HepG2 (cell line): ENCODE measurements at regions not wholly inside any gene's neighbourhood (a gene's known extent, or its start where the extent isn't known, plus 50 kb on each side); places are given as distances from the start of the nearest gene placed in this dataset.

Experiments
- CREB1 ChIP-seq, 2 experiments: fragments of 450-650 bp in 1 of 2; IDR thresholded peaks; 2 replicates each; pipeline ENCODE4 v1.6.1; 2016 to 2017; ENCODE audit warnings: control low read depth in 1 of 2, mild to moderate bottlenecking in 1 of 2, missing compliant biosample characterization in 1 of 2, missing genetic modification characterization in 1 of 2
- ELF1 ChIP-seq: sonication (generic); formaldehyde crosslinking; IDR thresholded peaks from 2 replicates; pipeline ENCODE4 v1.4.0; 2020; ENCODE audit warnings: missing genetic modification reagents
- ERF ChIP-seq: IDR thresholded peaks from 2 replicates; pipeline ENCODE4 v1.6.1; 2018; ENCODE audit warnings: missing biosample characterization, missing genetic modification reagents
- GATAD2A ChIP-seq: IDR thresholded peaks from 2 replicates; pipeline ENCODE4 v1.6.1; 2016
- HOMEZ ChIP-seq: IDR thresholded peaks from 2 replicates; pipeline ENCODE4 v1.6.1; 2016; ENCODE audit warnings: low read depth
- KDM4B ChIP-seq: sonication (generic); formaldehyde crosslinking; IDR thresholded peaks from 2 replicates; pipeline ENCODE4 v1.4.0; 2020; ENCODE audit warnings: missing genetic modification reagents
- MED1 ChIP-seq: sonication (generic); formaldehyde crosslinking; IDR thresholded peaks from 2 replicates; pipeline ENCODE4 v1.4.0; 2020; ENCODE audit warnings: missing genetic modification reagents
- PBX2 ChIP-seq: IDR thresholded peaks from 2 replicates; pipeline ENCODE4 v1.6.1; 2016; ENCODE audit warnings: control low read depth
- PRDM10 ChIP-seq: sonication (generic); formaldehyde crosslinking; IDR thresholded peaks from 2 replicates; pipeline ENCODE4 v1.4.0; 2020; ENCODE audit warnings: low read depth, missing genetic modification reagents
- PRDM15 ChIP-seq: sonication (generic); formaldehyde crosslinking; IDR thresholded peaks from 2 replicates; pipeline ENCODE4 v1.4.0; 2020; ENCODE audit warnings: missing genetic modification reagents
- RCOR2 ChIP-seq: IDR thresholded peaks from 2 replicates; pipeline ENCODE4 v1.6.1; 2016; ENCODE audit warnings: missing biosample characterization, missing genetic modification reagents
- SAP130 ChIP-seq: IDR thresholded peaks from 2 replicates; pipeline ENCODE4 v1.6.1; 2016; ENCODE audit warnings: low read depth
- SCMH1 ChIP-seq: sonication (generic); formaldehyde crosslinking; IDR thresholded peaks from 2 replicates; pipeline ENCODE4 v1.9.0; 2021; ENCODE audit warnings: missing genetic modification reagents, mild to moderate bottlenecking, borderline replicate concordance
- SRSF9 ChIP-seq: fragments of 200-400 bp; formaldehyde crosslinking; IDR thresholded peaks from 2 replicates; pipeline ENCODE4 v1.6.1; 2018; ENCODE audit warnings: borderline replicate concordance, mild to moderate bottlenecking, low read depth, low read length; ENCODE audit not compliant: insufficient read depth, poor library complexity, severe bottlenecking
- ZFP36L1 ChIP-seq: sonication (generic); formaldehyde crosslinking; IDR thresholded peaks from 2 replicates; pipeline ENCODE4 v1.8.0; 2022; ENCODE audit warnings: mild to moderate bottlenecking, missing genetic modification reagents, moderate library complexity
- TF ChIP-seq, protein P1 (sequence below): sonication (generic); formaldehyde crosslinking; IDR thresholded peaks from 2 replicates; pipeline ENCODE4 v1.4.0; 2020; ENCODE audit warnings: missing genetic modification reagents, borderline replicate concordance

GRCh38 chr3:30342318-30343060, 263.9 kb upstream of the TGFBR2 start (continued):
- TF ChIP-seq, protein P1, sequence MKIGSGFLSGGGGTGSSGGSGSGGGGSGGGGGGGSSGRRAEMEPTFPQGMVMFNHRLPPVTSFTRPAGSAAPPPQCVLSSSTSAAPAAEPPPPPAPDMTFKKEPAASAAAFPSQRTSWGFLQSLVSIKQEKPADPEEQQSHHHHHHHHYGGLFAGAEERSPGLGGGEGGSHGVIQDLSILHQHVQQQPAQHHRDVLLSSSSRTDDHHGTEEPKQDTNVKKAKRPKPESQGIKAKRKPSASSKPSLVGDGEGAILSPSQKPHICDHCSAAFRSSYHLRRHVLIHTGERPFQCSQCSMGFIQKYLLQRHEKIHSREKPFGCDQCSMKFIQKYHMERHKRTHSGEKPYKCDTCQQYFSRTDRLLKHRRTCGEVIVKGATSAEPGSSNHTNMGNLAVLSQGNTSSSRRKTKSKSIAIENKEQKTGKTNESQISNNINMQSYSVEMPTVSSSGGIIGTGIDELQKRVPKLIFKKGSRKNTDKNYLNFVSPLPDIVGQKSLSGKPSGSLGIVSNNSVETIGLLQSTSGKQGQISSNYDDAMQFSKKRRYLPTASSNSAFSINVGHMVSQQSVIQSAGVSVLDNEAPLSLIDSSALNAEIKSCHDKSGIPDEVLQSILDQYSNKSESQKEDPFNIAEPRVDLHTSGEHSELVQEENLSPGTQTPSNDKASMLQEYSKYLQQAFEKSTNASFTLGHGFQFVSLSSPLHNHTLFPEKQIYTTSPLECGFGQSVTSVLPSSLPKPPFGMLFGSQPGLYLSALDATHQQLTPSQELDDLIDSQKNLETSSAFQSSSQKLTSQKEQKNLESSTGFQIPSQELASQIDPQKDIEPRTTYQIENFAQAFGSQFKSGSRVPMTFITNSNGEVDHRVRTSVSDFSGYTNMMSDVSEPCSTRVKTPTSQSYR (CRISPR knock-in tag) = no peak
- TF ChIP-seq ERF (CRISPR knock-in tag) = no peak
- TF ChIP-seq PRDM15 (CRISPR knock-in tag) = 0 out of 2 replicates have a peak, but pooled peaks have one; percentile 46
- peak; percentile 52; the same call in 1 of the 2 replicates for TF ChIP-seq GATAD2A (CRISPR knock-in tag)
- TF ChIP-seq SCMH1 (CRISPR knock-in tag) = no peak
- TF ChIP-seq HOMEZ (CRISPR knock-in tag) = peak; percentile 72; the same call in 1 of the 2 replicates
- TF ChIP-seq SRSF9 = no peak
- TF ChIP-seq MED1 = peak; percentile 40; the same call in 1 of the 2 replicates
- peak; percentile 32; the same call in 1 of the 2 replicates for TF ChIP-seq RCOR2 (CRISPR knock-in tag)
- peak; percentile 96 for TF ChIP-seq PRDM10 (CRISPR knock-in tag)
- no peak for TF ChIP-seq PBX2 (CRISPR knock-in tag)
- peak; percentile 27; the same call in 1 of the 2 replicates for TF ChIP-seq CREB1 (IDR thresholded peaks at IDR 0.05)
- no peak for TF ChIP-seq CREB1 (CRISPR knock-in tag; IDR thresholded peaks at IDR 0.05)
- no peak for TF ChIP-seq KDM4B (CRISPR knock-in tag)
- TF ChIP-seq ELF1 (CRISPR knock-in tag) = no peak
- TF ChIP-seq SAP130 (CRISPR knock-in tag) = peak; percentile 46; the same call in 1 of the 2 replicates
- TF ChIP-seq ZFP36L1 (CRISPR knock-in tag) = no peak
